HL-60 (cell line): ENCODE measurements at regions not wholly inside any gene's neighbourhood (a gene's known extent, or its start where the extent isn't known, plus 50 kb on each side); places are given as distances from the start of the nearest gene placed in this dataset.

Experiments used
- POLR2AphosphoS5 ChIP-seq: IDR thresholded peaks from 2 replicates; pipeline ENCODE4 v1.6.1; 2012; ENCODE audit warnings: low read depth
- TF ChIP-seq, protein P1 (sequence below): IDR thresholded peaks from one replicate; pipeline ENCODE4 v1.5.1; 2011; ENCODE audit warnings: low read length, control low read depth, inconsistent platforms; ENCODE audit not compliant: insufficient read depth

- no peak for TF ChIP-seq POLR2AphosphoS5
- TF ChIP-seq, protein P1, sequence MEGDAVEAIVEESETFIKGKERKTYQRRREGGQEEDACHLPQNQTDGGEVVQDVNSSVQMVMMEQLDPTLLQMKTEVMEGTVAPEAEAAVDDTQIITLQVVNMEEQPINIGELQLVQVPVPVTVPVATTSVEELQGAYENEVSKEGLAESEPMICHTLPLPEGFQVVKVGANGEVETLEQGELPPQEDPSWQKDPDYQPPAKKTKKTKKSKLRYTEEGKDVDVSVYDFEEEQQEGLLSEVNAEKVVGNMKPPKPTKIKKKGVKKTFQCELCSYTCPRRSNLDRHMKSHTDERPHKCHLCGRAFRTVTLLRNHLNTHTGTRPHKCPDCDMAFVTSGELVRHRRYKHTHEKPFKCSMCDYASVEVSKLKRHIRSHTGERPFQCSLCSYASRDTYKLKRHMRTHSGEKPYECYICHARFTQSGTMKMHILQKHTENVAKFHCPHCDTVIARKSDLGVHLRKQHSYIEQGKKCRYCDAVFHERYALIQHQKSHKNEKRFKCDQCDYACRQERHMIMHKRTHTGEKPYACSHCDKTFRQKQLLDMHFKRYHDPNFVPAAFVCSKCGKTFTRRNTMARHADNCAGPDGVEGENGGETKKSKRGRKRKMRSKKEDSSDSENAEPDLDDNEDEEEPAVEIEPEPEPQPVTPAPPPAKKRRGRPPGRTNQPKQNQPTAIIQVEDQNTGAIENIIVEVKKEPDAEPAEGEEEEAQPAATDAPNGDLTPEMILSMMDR: no peak
Observed at GRCh38 chr1:223017291-223017690, 125.8 kb downstream of the TLR5 start.
